Smooth muscle cell (in vitro differentiated cells): ENCODE measurements at regions not wholly inside any gene's neighbourhood (a gene's known extent, or its start where the extent isn't known, plus 50 kb on each side); places are given as distances from the start of the nearest gene placed in this dataset.

Experiments
- DNase-seq: peaks from one replicate; lab custom pipeline; 2025; ENCODE audit not compliant: unreplicated experiment; lab: John Stamatoyannopoulos, UW
- H2AFZ ChIP-seq: fragments of 200-600 bp; sonication (generic); 2 replicates; pipeline ENCODE4 v1.6.0; 2016; ENCODE audit warnings: antibody characterized with exemption, low read depth, mild to moderate bottlenecking
- H3F3A ChIP-seq: fragments of 200-600 bp; sonication (generic); 2 replicates; pipeline ENCODE4 v1.6.0; 2017; ENCODE audit warnings: antibody characterized with exemption, low read depth
- H3K27ac ChIP-seq: fragments of 200-600 bp; sonication (generic); 2 replicates; pipeline ENCODE4 v1.5.1; 2016; ENCODE audit warnings: low read depth, mild to moderate bottlenecking
- H3K27me3 ChIP-seq: fragments of 200-600 bp; sonication (generic); 2 replicates; pipeline ENCODE4 v1.6.1; 2016; ENCODE audit warnings: low read depth, mild to moderate bottlenecking
- H3K36me3 ChIP-seq: fragments of 200-600 bp; sonication (generic); 2 replicates; pipeline ENCODE4 v1.5.1; 2016; ENCODE audit warnings: low read depth
- H3K4me1 ChIP-seq: fragments of 200-600 bp; sonication (generic); 2 replicates; pipeline ENCODE4 v1.5.1; 2016; ENCODE audit warnings: low read depth
- H3K4me2 ChIP-seq: fragments of 200-600 bp; sonication (generic); 2 replicates; pipeline ENCODE4 v1.6.0; 2016; ENCODE audit warnings: mild to moderate bottlenecking
- H3K4me3 ChIP-seq: fragments of 200-600 bp; sonication (generic); 2 replicates; pipeline ENCODE4 v1.5.1; 2016; ENCODE audit warnings: mild to moderate bottlenecking
- H3K79me2 ChIP-seq: fragments of 200-600 bp; sonication (generic); 2 replicates; pipeline ENCODE4 v1.6.0; 2016; ENCODE audit warnings: low read depth, mild to moderate bottlenecking
- H3K9ac ChIP-seq: fragments of 200-600 bp; sonication (generic); 2 replicates; pipeline ENCODE4 v1.6.0; 2016; ENCODE audit warnings: low read depth
- H3K9me3 ChIP-seq: fragments of 200-600 bp; sonication (generic); replicated peaks from 2 replicates; pipeline ENCODE4 v1.5.1; 2016; ENCODE audit warnings: low read depth
- H4K20me1 ChIP-seq: fragments of 200-600 bp; sonication (generic); 2 replicates; pipeline ENCODE4 v1.6.0; 2016; ENCODE audit warnings: low read depth
- CTCF ChIP-seq: fragments of 200-600 bp; sonication (generic); IDR thresholded peaks from 2 replicates; pipeline ENCODE4 v1.5.1; 2017; ENCODE audit warnings: borderline replicate concordance, mild to moderate bottlenecking, antibody characterized with exemption; ENCODE audit not compliant: insufficient read depth, poor library complexity, severe bottlenecking
- WGBS: methylation state at CpG from one replicate; pipeline ENCODE4 v1.1.7; 2016; ENCODE audit warnings: low lambda C conversion rate; 5-methylcytosine and 5-hydroxymethylcytosine counted together

- DNase-seq: no peak
- WGBS: 67% methylated on average over 2 of the region's 2 CpGs
Measured at GRCh38 chr1:221494670-221495069, 247.2 kb downstream of the DUSP10 start.

GRCh38 chr1:221497046-221497445, 244.8 kb downstream of the DUSP10 start:
- no peak overlapping the region for H2AFZ ChIP-seq
- H3K4me2 ChIP-seq: no peak overlapping the region
- no peak overlapping the region for H3K4me3 ChIP-seq
- H3F3A ChIP-seq: no peaks in the 10 kb centered on the region
- no peaks in the 10 kb centered on the region for H3K27me3 ChIP-seq
- no peak overlapping the region for H3K9ac ChIP-seq
- H3K36me3 ChIP-seq: no peaks in the 10 kb centered on the region
- 96% methylated on average over 3 of the region's 3 CpGs for WGBS
- no peak for DNase-seq
- no peaks in the 10 kb centered on the region for H3K4me1 ChIP-seq
- TF ChIP-seq CTCF: no peak
- no peaks in the 10 kb centered on the region for H3K79me2 ChIP-seq
- no peaks in the 10 kb centered on the region for H3K9me3 ChIP-seq
- H3K27ac ChIP-seq: no peak overlapping the region
- H4K20me1 ChIP-seq: no peaks in the 10 kb centered on the region

More at GRCh38 chr1:221494670-221495069, 247.2 kb downstream of the DUSP10 start:
- H3K4me1 ChIP-seq: no peaks in the 10 kb centered on the region
- H2AFZ ChIP-seq: no peak overlapping the region
- no peaks in the 10 kb centered on the region for H3K36me3 ChIP-seq
- H3K27me3 ChIP-seq: no peaks in the 10 kb centered on the region
- no peaks in the 10 kb centered on the region for H4K20me1 ChIP-seq
- H3K9ac ChIP-seq: no peak overlapping the region
- H3K4me3 ChIP-seq: no peak overlapping the region
- no peak overlapping the region for H3K4me2 ChIP-seq
- no peak for TF ChIP-seq CTCF
- no peak overlapping the region for H3K27ac ChIP-seq
- no peaks in the 10 kb centered on the region for H3K9me3 ChIP-seq
- H3F3A ChIP-seq: no peaks in the 10 kb centered on the region
- H3K79me2 ChIP-seq: no peaks in the 10 kb centered on the region

GRCh38 chr1:221503268-221503667, 238.6 kb downstream of the DUSP10 start:
- Histone ChIP-seq H3K4me2 (no peak overlapping the region), H3K4me3 (no peak overlapping the region), H3K27ac (no peak overlapping the region), H3K79me2 (no peaks in the 10 kb centered on the region), H3K27me3 (no peaks in the 10 kb centered on the region), H3F3A (no peaks in the 10 kb centered on the region), H3K9me3 (peaks cover 4% of the 10 kb centered on the region), H4K20me1 (no peaks in the 10 kb centered on the region), H3K4me1 (no peaks in the 10 kb centered on the region), H3K9ac (no peak overlapping the region), H2AFZ (no peak overlapping the region), H3K36me3 (peaks cover 4% of the 10 kb centered on the region)
- WGBS: 75% methylated on average over 4 of the region's 4 CpGs
- no peak for TF ChIP-seq CTCF
- DNase-seq: no peak

- Histone ChIP-seq H3F3A (no peaks in the 10 kb centered on the region), H3K4me1 (peaks cover 7% of the 10 kb centered on the region), H2AFZ (no peak overlapping the region), H3K36me3 (peaks cover 4% of the 10 kb centered on the region), H3K4me3 (no peak overlapping the region), H3K9me3 (peaks cover 4% of the 10 kb centered on the region), H3K27me3 (no peaks in the 10 kb centered on the region), H3K79me2 (no peaks in the 10 kb centered on the region), H3K9ac (no peak overlapping the region), H3K27ac (no peak overlapping the region), H4K20me1 (no peaks in the 10 kb centered on the region), H3K4me2 (no peak overlapping the region)
- WGBS: 72% methylated on average over 3 of the region's 3 CpGs
- DNase-seq: no peak
- TF ChIP-seq CTCF: no peak
Measured at GRCh38 chr1:221509575-221510355, 232.1 kb downstream of the DUSP10 start.
